K562 (cell line): ENCODE measurements at regions not wholly inside any gene's neighbourhood (a gene's known extent, or its start where the extent isn't known, plus 50 kb on each side); places are given as distances from the start of the nearest gene placed in this dataset.

Source experiments
- ATAC-seq: fragments of 200-7000 bp; cut with Tn5 transposase; 3 replicates; pipeline ENCODE4 v1.9.1; 2020; ENCODE audit warnings: moderate library complexity
- BruUV-seq: library from RNA; stranded (reverse); fragments of 400-500 nt; replicated peaks from 2 replicates; lab custom pipeline; 2021; lab: Mats Ljungman, UMichigan
- CTCF ChIA-PET: fragments of 300-600 bp; formaldehyde crosslinking; extraction: SDS; loops from one replicate; lab custom pipeline; 2021; ENCODE audit warnings: low intra/inter-chr PET ratio; lab: Yijun Ruan, JAX
- POLR2A ChIA-PET: fragments of 300-600, 350-650 bp; sonication (Branson Sonifier 250); formaldehyde crosslinking; extraction: SDS; loops from one replicate; lab custom pipeline; 2021; ENCODE audit warnings: antibody characterized with exemption, inconsistent platforms; lab: Yijun Ruan, JAX
- DNase-seq, 4 experiments: peaks; one replicate each; pipeline versions ENCODE4 v3.0.0 to v3.0.0-alpha.2; 2011 to 2018; ENCODE audit warnings: low spot score in 3 of 4, mixed read lengths in 3 of 4; ENCODE audit errors: extremely low read depth in 1 of 4
- FAIRE-seq: peaks from 2 replicates; lab custom pipeline; 2011; peaks lifted over from hg19 to GRCh38; lab: Jason Lieb, UNC
- H2AFZ ChIP-seq: 2 replicates; pipeline ENCODE4 v1.6.0; 2011; ENCODE audit warnings: low read depth, low read length, control low read depth, inconsistent platforms
- H3K27ac ChIP-seq: fragments of 200-600 bp; 3 replicates; pipeline ENCODE4 v1.8.0; 2011; ENCODE audit warnings: low read depth, mild to moderate bottlenecking, control low read depth, inconsistent platforms, low read length, moderate library complexity, mixed read lengths; ENCODE audit errors: extremely low read depth
- H3K27me3 ChIP-seq, 2 experiments: fragments of 300-600 bp in 1 of 2; 2 replicates in 1 of 2; 3 replicates in 1 of 2; pipeline versions ENCODE4 v1.6.0 to v1.8.0; 2011; ENCODE audit warnings: inconsistent platforms in 2 of 2, low read length in 2 of 2, mild to moderate bottlenecking in 1 of 2, mixed read lengths in 1 of 2, moderate library complexity in 1 of 2; ENCODE audit not compliant: control insufficient read depth in 2 of 2, insufficient read depth in 2 of 2
- H3K36me3 ChIP-seq: fragments of 300-600 bp; 3 replicates; pipeline ENCODE4 v1.8.0; 2011; ENCODE audit warnings: mild to moderate bottlenecking, low read length, inconsistent platforms; ENCODE audit not compliant: control insufficient read depth, insufficient read depth
- H3K4me1 ChIP-seq, 2 experiments: fragments of 200-600 bp in 1 of 2; replicated peaks in 1 of 2; 2 replicates in 1 of 2; 3 replicates in 1 of 2; pipeline versions ENCODE4 v1.5.1 to v1.8.0; 2011; ENCODE audit warnings: inconsistent platforms in 2 of 2, low read length in 2 of 2, mild to moderate bottlenecking in 1 of 2, mixed read lengths in 1 of 2, moderate library complexity in 1 of 2; ENCODE audit not compliant: control insufficient read depth in 2 of 2, insufficient read depth in 2 of 2
- H3K4me2 ChIP-seq: 2 replicates; pipeline ENCODE4 v1.6.1; 2011; ENCODE audit warnings: low read length, control low read depth, inconsistent platforms, mixed read lengths; ENCODE audit not compliant: insufficient read depth
- H3K4me3 ChIP-seq: fragments of 200-600 bp; sonication (generic), shearing (Covaris generic); 2 replicates; pipeline ENCODE4 v1.5.1; 2016; ENCODE audit warnings: control low read depth, inconsistent platforms
- H3K79me2 ChIP-seq: fragments of 200-600 bp; 3 replicates; pipeline ENCODE4 v1.8.0; 2011; ENCODE audit warnings: low read length, inconsistent platforms; ENCODE audit not compliant: control insufficient read depth, insufficient read depth
- H3K9ac ChIP-seq, 2 experiments: 2 replicates each; pipeline versions ENCODE4 v1.6.0 to v1.6.1; 2011; ENCODE audit warnings: low read depth in 2 of 2, low read length in 2 of 2, control low read depth in 1 of 2, inconsistent platforms in 1 of 2, mild to moderate bottlenecking in 1 of 2, mixed read lengths in 1 of 2; ENCODE audit not compliant: insufficient read depth in 1 of 2
- H3K9me1 ChIP-seq: one replicate; pipeline ENCODE4 v1.6.0; 2011; ENCODE audit warnings: inconsistent platforms, mild to moderate bottlenecking, low read length, moderate library complexity; ENCODE audit not compliant: control insufficient read depth, insufficient read depth
- H3K9me3 ChIP-seq: replicated peaks from 2 replicates; pipeline ENCODE4 v1.5.1; 2011; ENCODE audit warnings: low read depth, low read length, inconsistent platforms; ENCODE audit not compliant: control insufficient read depth, insufficient read depth
- H4K20me1 ChIP-seq: replicated peaks from 2 replicates; pipeline ENCODE4 v1.6.1; 2011; ENCODE audit warnings: low read length, inconsistent platforms, mixed read lengths; ENCODE audit not compliant: control insufficient read depth, insufficient read depth
- ARID4B ChIP-seq: sonication (generic); formaldehyde crosslinking; IDR thresholded peaks from 2 replicates; pipeline ENCODE4 v1.8.0; 2022; ENCODE audit warnings: mild to moderate bottlenecking, missing genetic modification reagents
- E2F6 ChIP-seq, 2 experiments: IDR thresholded peaks; 2 replicates each; pipeline ENCODE4 v1.6.1; 2011; ENCODE audit warnings: borderline replicate concordance in 1 of 2, control low read depth in 1 of 2, low read depth in 1 of 2, low read length in 1 of 2, mild to moderate bottlenecking in 1 of 2, mixed read lengths in 1 of 2, moderate library complexity in 1 of 2; ENCODE audit not compliant: insufficient read depth in 1 of 2, insufficient read length in 1 of 2, poor library complexity in 1 of 2, severe bottlenecking in 1 of 2; ENCODE audit errors: extremely low read depth in 1 of 2
- ELF4 ChIP-seq: fragments of 450-650 bp; formaldehyde crosslinking; IDR thresholded peaks from 2 replicates; pipeline ENCODE4 v1.4.0; 2022; ENCODE audit warnings: missing genetic modification characterization
- HNRNPL ChIP-seq: fragments of 200-400 bp; formaldehyde crosslinking; IDR thresholded peaks from 2 replicates; pipeline ENCODE4 v1.6.1; 2017; ENCODE audit warnings: low read depth, mild to moderate bottlenecking, low read length
- HOMEZ ChIP-seq: fragments of 250-450 bp; sonication (Bioruptor Pico); IDR thresholded peaks from 2 replicates; pipeline ENCODE4 v1.4.0; 2020; ENCODE audit warnings: mild to moderate bottlenecking, moderate library complexity
- HOXB6 ChIP-seq: fragments of 250-450 bp; sonication (Bioruptor Pico); IDR thresholded peaks from 2 replicates; pipeline ENCODE4 v1.5.1; 2022; ENCODE audit warnings: mild to moderate bottlenecking, borderline replicate concordance
- SIRT6 ChIP-seq: IDR thresholded peaks from one replicate; pipeline ENCODE4 v1.6.1; 2012; ENCODE audit warnings: low read depth, mild to moderate bottlenecking, control low read depth, inconsistent platforms, low read length, moderate library complexity
- SMARCE1 ChIP-seq: fragments of 450-650 bp; IDR thresholded peaks from 2 replicates; pipeline ENCODE4 v1.7.1; 2016; ENCODE audit warnings: mild to moderate bottlenecking
- ZNF253 ChIP-seq: fragments of 250-450 bp; sonication (Bioruptor Pico); conservative IDR thresholded peaks from 2 replicates; pipeline ENCODE4 v1.6.1; 2021; ENCODE audit warnings: mild to moderate bottlenecking
- WGBS: fragments of 100-300 bp; shearing (Covaris generic); methylation state at CpG from one replicate; pipeline ENCODE4 v1.1.6; 2016; ENCODE audit warnings: low coverage, mixed read lengths; ENCODE audit not compliant: insufficient coverage; ENCODE audit errors: missing lambda C conversion rate; 5-methylcytosine and 5-hydroxymethylcytosine counted together
- in situ Hi-C: fragments of 300-500 bp; cut with MboI; formaldehyde crosslinking; loops from 4 replicates; pipeline ENCODE4 v1.15.0; 2018; ENCODE audit warnings: inconsistent platforms, mixed read lengths
- intact Hi-C: fragments of 100-400 bp; cut with micrococcal nuclease; formaldehyde crosslinking; loops from 2 replicates; pipeline ENCODE4 v1.14.2; 2022
- TF ChIP-seq, protein P1 (sequence below): fragments of 450-650 bp; IDR thresholded peaks from 2 replicates; pipeline ENCODE4 v1.6.1; 2016
- TF ChIP-seq, protein P2 (sequence below): fragments of 450-650 bp; formaldehyde crosslinking; IDR thresholded peaks from 2 replicates; pipeline ENCODE4 v1.4.0; 2022; ENCODE audit warnings: mild to moderate bottlenecking, moderate library complexity

DNA sequence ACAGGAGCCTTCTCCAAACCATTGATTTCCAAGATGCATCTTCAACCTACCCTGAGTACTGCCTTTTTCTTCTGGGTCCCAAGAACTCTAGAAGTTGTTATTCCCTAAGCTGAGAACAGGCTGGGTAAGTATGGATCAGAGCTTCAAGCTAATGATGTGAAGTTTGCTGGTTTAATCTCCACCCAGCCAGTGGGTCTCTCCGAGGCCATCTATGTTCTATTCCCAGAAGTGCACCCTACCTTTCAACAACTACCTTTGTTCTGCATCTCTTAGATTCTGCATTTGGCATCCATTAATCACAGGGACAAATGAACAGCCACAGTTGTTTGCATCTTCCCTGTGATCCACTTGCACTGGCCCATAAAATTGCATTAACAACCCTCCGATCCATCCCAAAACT lies 246.2 kb downstream of the HIVEP2 start:
- Histone ChIP-seq H3K27me3 (peaks cover 0 to 16% of the 10 kb centered on the region in 2 experiments; a peak in 3 of 5 replicates), H3K27ac (no peak overlapping the region), H4K20me1 (no peaks in the 10 kb centered on the region), H3K9ac (no peak overlapping the region), H3K9me1 (no peaks in the 10 kb centered on the region), H3K4me1 (no peaks in the 10 kb centered on the region; a peak in 2 of 5 replicates), H2AFZ (no peak overlapping the region), H3K36me3 (no peaks in the 10 kb centered on the region), H3K79me2 (no peaks in the 10 kb centered on the region)
- in situ Hi-C loops (loop anchor here (25.0 kb wide), 1 partner anchor 589 kb away; no protein-coding TSS in a partner anchor), intact Hi-C loops (no loop called here)
- 0% methylated on average over 2 of the region's 2 CpGs for WGBS
- POLR2A ChIA-PET: no interaction called here
- DNase-seq (no peak), FAIRE-seq (no peak)
- BruUV-seq: no TSS peak
- TF ChIP-seq ELF4 (CRISPR knock-in tag) (no peak), HOMEZ (CRISPR knock-in tag) (no peak), HNRNPL (no peak), HOXB6 (CRISPR knock-in tag) (no peak), SIRT6 (no peak), ARID4B (CRISPR knock-in tag) (no peak), ZNF253 (no peak), SMARCE1 (no peak), E2F6 (IDR thresholded peaks at IDR 0.05; ENCODE audit: borderline replicate concordance in 1 of 2, extremely low read depth in 1 of 2, insufficient read depth in 1 of 2, insufficient read length in 1 of 2, low read depth in 1 of 2, low read length in 1 of 2, poor library complexity in 1 of 2, severe bottlenecking in 1 of 2) (no peak)
- TF ChIP-seq, protein P1, sequence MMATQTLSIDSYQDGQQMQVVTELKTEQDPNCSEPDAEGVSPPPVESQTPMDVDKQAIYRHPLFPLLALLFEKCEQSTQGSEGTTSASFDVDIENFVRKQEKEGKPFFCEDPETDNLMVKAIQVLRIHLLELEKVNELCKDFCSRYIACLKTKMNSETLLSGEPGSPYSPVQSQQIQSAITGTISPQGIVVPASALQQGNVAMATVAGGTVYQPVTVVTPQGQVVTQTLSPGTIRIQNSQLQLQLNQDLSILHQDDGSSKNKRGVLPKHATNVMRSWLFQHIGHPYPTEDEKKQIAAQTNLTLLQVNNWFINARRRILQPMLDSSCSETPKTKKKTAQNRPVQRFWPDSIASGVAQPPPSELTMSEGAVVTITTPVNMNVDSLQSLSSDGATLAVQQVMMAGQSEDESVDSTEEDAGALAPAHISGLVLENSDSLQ: no peak
- TF ChIP-seq, protein P2, sequence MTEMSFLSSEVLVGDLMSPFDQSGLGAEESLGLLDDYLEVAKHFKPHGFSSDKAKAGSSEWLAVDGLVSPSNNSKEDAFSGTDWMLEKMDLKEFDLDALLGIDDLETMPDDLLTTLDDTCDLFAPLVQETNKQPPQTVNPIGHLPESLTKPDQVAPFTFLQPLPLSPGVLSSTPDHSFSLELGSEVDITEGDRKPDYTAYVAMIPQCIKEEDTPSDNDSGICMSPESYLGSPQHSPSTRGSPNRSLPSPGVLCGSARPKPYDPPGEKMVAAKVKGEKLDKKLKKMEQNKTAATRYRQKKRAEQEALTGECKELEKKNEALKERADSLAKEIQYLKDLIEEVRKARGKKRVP (CRISPR knock-in tag): no peak
- TF ChIP-seq, all 486 proteins: peak for 0
- H3K4me3 ChIP-seq: no peak overlapping the region
- H3K4me2 ChIP-seq: no peak overlapping the region
- CTCF ChIA-PET: no interaction called here
- ATAC-seq: no peak
- H3K9me3 ChIP-seq: no peaks in the 10 kb centered on the region
